ENCODE measurements at regions not wholly inside any gene's neighbourhood (a gene's known extent, or its start where the extent isn't known, plus 50 kb on each side); places are given as distances from the start of the nearest gene placed in this dataset.

GRCh38 chr15:70351941-70352774, 254.4 kb upstream of the TLE3 start:
- H3K56ac ChIP-seq (replicated peaks; ENCODE audit: insufficient read length, low read depth, low read length) = no peak overlapping the region
- no peak for DNase-seq (ENCODE audit: low read depth in 1 of 2, low spot score in 2 of 2)
- no peaks in the 10 kb centered on the region for H3K36me3 ChIP-seq (ENCODE audit: control insufficient read depth in 2 of 4, insufficient read depth in 4 of 4, low read length in 3 of 4)
- no peak overlapping the region for H3K27ac ChIP-seq (ENCODE audit: low read depth, low read length)
- no peak overlapping the region for H2BK120ac ChIP-seq (replicated peaks; ENCODE audit: low read depth, low read length)
- H4K91ac ChIP-seq (replicated peaks; ENCODE audit: insufficient read length, low read length) = no peak overlapping the region
- no peaks in the 10 kb centered on the region for H3K4me1 ChIP-seq (replicated peaks in 1 of 4; ENCODE audit: control insufficient read depth in 3 of 4, insufficient read depth in 4 of 4, low read length in 3 of 4)
- H3K79me1 ChIP-seq (ENCODE audit: low read depth, low read length) = no peaks in the 10 kb centered on the region
- no peak overlapping the region; the same call in 1 of the 2 replicates for H4K8ac ChIP-seq (ENCODE audit: extremely low read depth, insufficient read depth, low read length)
- no peak overlapping the region for H3K4me3 ChIP-seq (ENCODE audit: extremely low read depth in 1 of 4, insufficient read depth in 2 of 4, low read depth in 3 of 4, low read length in 4 of 4)
- no peaks in the 10 kb centered on the region for H3K9me3 ChIP-seq (ENCODE audit: insufficient read depth in 2 of 2, low read depth in 1 of 2, low read length in 1 of 2)
- H2BK12ac ChIP-seq (ENCODE audit: low read depth, low read length) = no peak overlapping the region
- H3K9ac ChIP-seq (replicated peaks in 1 of 4; ENCODE audit: extremely low read depth in 1 of 4, low read depth in 3 of 4, low read length in 3 of 4) = no peak overlapping the region
- H2BK20ac ChIP-seq (ENCODE audit: low read length) = no peak overlapping the region
- H4K20me1 ChIP-seq (replicated peaks in 1 of 2; ENCODE audit: control insufficient read depth in 1 of 2, insufficient read depth in 2 of 2, low read length in 2 of 2) = no peaks in the 10 kb centered on the region
- no peaks in the 10 kb centered on the region for H3K27me3 ChIP-seq (replicated peaks in 1 of 4; ENCODE audit: control insufficient read depth in 3 of 4, extremely low read depth in 1 of 4, insufficient read depth in 3 of 4, low read length in 3 of 4)
- no peak overlapping the region for H2AFZ ChIP-seq (ENCODE audit: low read length)
- ChIA-PET CTCF (ENCODE audit: partially characterized antibody) (interaction anchor here (0.6 to 0.8 kb wide), 3 partner anchors 19 to 212 kb away, joined by 3 read pairs; no protein-coding TSS in a partner anchor), POLR2A (ENCODE audit: partially characterized antibody) (interaction anchor here (0.5 kb wide), 1 partner anchor 280 kb away, joined by 5 read pairs; no protein-coding TSS in a partner anchor)
- 88% methylated on average over 3 of the region's 3 CpGs; no CpG with 5 or more reads in 1 of the 2 experiments for WGBS, 2 experiments (ENCODE audit: extremely low coverage in 1 of 2, insufficient coverage in 1 of 2, insufficient read length in 1 of 2, insufficient replicate concordance in 2 of 2, low coverage in 1 of 2, low lambda C conversion rate in 2 of 2, missing lambda C conversion rate in 1 of 2)
- H3K14ac ChIP-seq (ENCODE audit: insufficient read length) = no peak overlapping the region
- no peak overlapping the region for H4K5ac ChIP-seq (ENCODE audit: insufficient read length, low read depth, low read length)
- no peak overlapping the region for H2BK15ac ChIP-seq (ENCODE audit: low read length)
- H3K18ac ChIP-seq (ENCODE audit: extremely low read depth, low read length) = no peak overlapping the region
- H3K79me2 ChIP-seq (ENCODE audit: control insufficient read depth in 1 of 2, insufficient read depth in 2 of 2, low read length in 2 of 2) = no peaks in the 10 kb centered on the region
- FAIRE-seq = no peak
- no peaks in the 10 kb centered on the region for H3K23me2 ChIP-seq (ENCODE audit: low read depth, low read length)
- no peak overlapping the region for H3K23ac ChIP-seq (ENCODE audit: insufficient read length)
- no peak overlapping the region for H2BK5ac ChIP-seq (ENCODE audit: low read depth, low read length)
- no peak overlapping the region for H2AK5ac ChIP-seq (ENCODE audit: low read depth, low read length)
- H3K4me2 ChIP-seq (ENCODE audit: insufficient read depth in 1 of 2, low read depth in 2 of 2, low read length in 2 of 2) = no peak overlapping the region
- no peak overlapping the region for H3K4ac ChIP-seq (replicated peaks; ENCODE audit: insufficient read length, low read depth, low read length)
- TF ChIP-seq SAP30 (IDR thresholded peaks at IDR 0.05; ENCODE audit: insufficient read depth, insufficient replicate concordance, low read length) (no peak), SIRT6 (IDR thresholded peaks at IDR 0.05; ENCODE audit: low read length) (no peak), CBX5 (IDR thresholded peaks at IDR 0.05; ENCODE audit: low read depth, low read length) (no peak), BRCA1 (IDR thresholded peaks at IDR 0.05; ENCODE audit: low read depth, low read length) (no peak), EZH2 (IDR thresholded peaks at IDR 0.05; ENCODE audit: low read depth, low read length, severe bottlenecking) (no peak), RFX5 (IDR thresholded peaks at IDR 0.05; ENCODE audit: borderline replicate concordance, low read depth, low read length) (no peak), TAF7 (optimal IDR thresholded peaks at IDR 0.05; ENCODE audit: borderline replicate concordance, low read depth, low read length) (no peak), CHD2 (IDR thresholded peaks at IDR 0.05; ENCODE audit: low read length) (no peak), CEBPB (IDR thresholded peaks at IDR 0.05; ENCODE audit: low read depth, low read length) (no peak), PHF8 (conservative IDR thresholded peaks at IDR 0.05; ENCODE audit: low read depth, low read length) (no peak)
- TF ChIP-seq, protein P1, sequence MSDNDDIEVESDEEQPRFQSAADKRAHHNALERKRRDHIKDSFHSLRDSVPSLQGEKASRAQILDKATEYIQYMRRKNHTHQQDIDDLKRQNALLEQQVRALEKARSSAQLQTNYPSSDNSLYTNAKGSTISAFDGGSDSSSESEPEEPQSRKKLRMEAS (IDR thresholded peaks at IDR 0.05) = no peak
- TF ChIP-seq, protein P2, sequence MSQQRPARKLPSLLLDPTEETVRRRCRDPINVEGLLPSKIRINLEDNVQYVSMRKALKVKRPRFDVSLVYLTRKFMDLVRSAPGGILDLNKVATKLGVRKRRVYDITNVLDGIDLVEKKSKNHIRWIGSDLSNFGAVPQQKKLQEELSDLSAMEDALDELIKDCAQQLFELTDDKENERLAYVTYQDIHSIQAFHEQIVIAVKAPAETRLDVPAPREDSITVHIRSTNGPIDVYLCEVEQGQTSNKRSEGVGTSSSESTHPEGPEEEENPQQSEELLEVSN (IDR thresholded peaks at IDR 0.05) = no peak

Data from H1 (cell line).